ENCODE measurements at regions not wholly inside any gene's neighbourhood (a gene's known extent, or its start where the extent isn't known, plus 50 kb on each side); places are given as distances from the start of the nearest gene placed in this dataset.

GRCh38 chr18:41630232-41630886 lies 324.7 kb upstream of the PIK3C3 start:
- no peak for TF ChIP-seq ZNF274 (IDR thresholded peaks at IDR 0.05; ENCODE audit: low read depth, low read length)
- no peak for TF ChIP-seq YY1 (IDR thresholded peaks at IDR 0.05; ENCODE audit: insufficient read depth, insufficient read length)
- TF ChIP-seq SUZ12 (IDR thresholded peaks at IDR 0.05; ENCODE audit: extremely low read depth, insufficient read depth, insufficient read length) = no peak

All from NT2/D1 (cell line).